Thyroid gland (tissue), 4 donors: ENCODE measurements at regions not wholly inside any gene's neighbourhood (a gene's known extent, or its start where the extent isn't known, plus 50 kb on each side); places are given as distances from the start of the nearest gene placed in this dataset.

ENCODE experiments used
- DNase-seq, 2 donors: peaks; one replicate each; pipeline ENCODE4 v3.0.0-alpha.2; 2019
- H3K27ac ChIP-seq, 3 donors: fragments of 200-600 bp; sonication (generic); 1 replicate in 2 of 3; 2 replicates in 1 of 3; pipeline ENCODE4 v1.5.1; 2016 to 2019; ENCODE audit warnings: mild to moderate bottlenecking in 1 of 3, moderate library complexity in 1 of 3
- H3K27me3 ChIP-seq: fragments of 200-600 bp; sonication (generic); one replicate; pipeline ENCODE4 v1.5.1; 2019
- H3K36me3 ChIP-seq, 2 donors: fragments of 200-600 bp; sonication (generic); one replicate each; pipeline ENCODE4 v1.5.1; 2016 to 2019
- H3K4me1 ChIP-seq, 2 donors: fragments of 200-600 bp; sonication (generic); one replicate each; pipeline ENCODE4 v1.5.1; 2017 to 2019
- H3K4me3 ChIP-seq, 3 donors: fragments of 200-600 bp; sonication (generic); replicated peaks in 1 of 3; 1 replicate in 2 of 3; 2 replicates in 1 of 3; pipeline ENCODE4 v1.5.1; 2016; ENCODE audit warnings: mild to moderate bottlenecking in 1 of 3
- H3K9me3 ChIP-seq: fragments of 200-600 bp; sonication (generic); one replicate; pipeline ENCODE4 v1.5.1; 2017
- CTCF ChIP-seq, 6 experiments: fragments of 200-600 bp in 3 of 6; fragments of 450-650 bp in 3 of 6; sonication (generic) in 3 of 6; IDR thresholded peaks; one replicate each; pipeline ENCODE4 v1.5.1; 2016 to 2019; ENCODE audit warnings: antibody characterized with exemption in 6 of 6, mild to moderate bottlenecking in 2 of 6, inconsistent platforms in 1 of 6, moderate library complexity in 1 of 6
- POLR2A ChIP-seq, 2 donors: fragments of 450-650 bp; IDR thresholded peaks; one replicate each; pipeline ENCODE4 v1.6.1; 2017; ENCODE audit warnings: antibody characterized with exemption in 2 of 2, mild to moderate bottlenecking in 2 of 2, moderate library complexity in 1 of 2
- WGBS, 2 donors: methylation state at CpG; one replicate each; pipeline ENCODE4 v1.1.5; 2017; 5-methylcytosine and 5-hydroxymethylcytosine counted together
- intact Hi-C: fragments of 100-400 bp; cut with DNase I; formaldehyde crosslinking; loops from one replicate; pipeline ENCODE4 v1.15.1; 2023

GRCh38 chr4:187268940-187269339 lies 545.3 kb upstream of the FAT1 start:
- no peak overlapping the region for H3K27ac ChIP-seq
- no peaks in the 10 kb centered on the region for H3K36me3 ChIP-seq
- 45 to 76% methylated on average over 1 to 2 of the region's 2 CpGs for whole genome bisulfite sequencing, 2 donors
- no peaks in the 10 kb centered on the region for H3K4me1 ChIP-seq
- H3K27me3 ChIP-seq: no peaks in the 10 kb centered on the region
- TF ChIP-seq CTCF (IDR thresholded peaks at IDR 0.05) (no peak), POLR2A (IDR thresholded peaks at IDR 0.05) (no peak)
- no peak for DNase-seq
- no peaks in the 10 kb centered on the region for H3K9me3 ChIP-seq
- intact Hi-C loops: no loop called here
- no peak overlapping the region for H3K4me3 ChIP-seq

- no peak for TF ChIP-seq POLR2A (IDR thresholded peaks at IDR 0.05)
- no peak for TF ChIP-seq CTCF (IDR thresholded peaks at IDR 0.05)
- Histone ChIP-seq H3K4me1 (no peaks in the 10 kb centered on the region), H3K27me3 (no peaks in the 10 kb centered on the region), H3K27ac (no peak overlapping the region), H3K36me3 (no peaks in the 10 kb centered on the region), H3K9me3 (no peaks in the 10 kb centered on the region), H3K4me3 (no peak overlapping the region)
- DNase-seq: no peak
- intact Hi-C loops: no loop called here
- 49 to 50% methylated on average over 3 of the region's 3 CpGs for WGBS, 2 donors
Observed at GRCh38 chr4:187270154-187270553, 546.5 kb upstream of the FAT1 start.

- Histone ChIP-seq H3K4me1 (no peaks in the 10 kb centered on the region), H3K4me3 (no peak overlapping the region), H3K9me3 (no peaks in the 10 kb centered on the region), H3K27ac (no peak overlapping the region), H3K27me3 (no peaks in the 10 kb centered on the region), H3K36me3 (no peaks in the 10 kb centered on the region)
- DNase-seq: no peak
- WGBS, 2 donors: 94 to 95% methylated on average over 2 of the region's 2 CpGs
- intact Hi-C loops: no loop called here
- TF ChIP-seq POLR2A (IDR thresholded peaks at IDR 0.05): no peak
- TF ChIP-seq CTCF (IDR thresholded peaks at IDR 0.05): no peak
Observed at GRCh38 chr4:187271848-187272247, 548.2 kb upstream of the FAT1 start.

GRCh38 chr4:187274153-187274552 lies 550.5 kb upstream of the FAT1 start:
- no peaks in the 10 kb centered on the region for H3K9me3 ChIP-seq
- TF ChIP-seq CTCF (IDR thresholded peaks at IDR 0.05): no peak
- TF ChIP-seq POLR2A (IDR thresholded peaks at IDR 0.05): no peak
- 84% methylated on average over 2 of the region's 2 CpGs for WGBS, 2 donors
- no peaks in the 10 kb centered on the region for H3K4me1 ChIP-seq
- no peak overlapping the region for H3K27ac ChIP-seq
- H3K4me3 ChIP-seq: no peak overlapping the region
- intact Hi-C loops: no loop called here
- H3K36me3 ChIP-seq: no peaks in the 10 kb centered on the region
- no peak for DNase-seq
- H3K27me3 ChIP-seq: no peaks in the 10 kb centered on the region

GRCh38 chr4:187276736-187277408 lies 553.2 kb upstream of the FAT1 start:
- Histone ChIP-seq H3K36me3 (no peaks in the 10 kb centered on the region), H3K9me3 (no peaks in the 10 kb centered on the region), H3K4me3 (no peak overlapping the region), H3K27ac (no peak overlapping the region), H3K27me3 (no peaks in the 10 kb centered on the region), H3K4me1 (no peaks in the 10 kb centered on the region)
- TF ChIP-seq CTCF (IDR thresholded peaks at IDR 0.05) (no peak), POLR2A (IDR thresholded peaks at IDR 0.05) (no peak)
- no peak for DNase-seq
- intact Hi-C loops: no loop called here
- WGBS, 2 donors: 72 to 73% methylated on average over 7 of the region's 7 CpGs
